CD14-positive monocyte (primary cell): ENCODE measurements at regions not wholly inside any gene's neighbourhood (a gene's known extent, or its start where the extent isn't known, plus 50 kb on each side); places are given as distances from the start of the nearest gene placed in this dataset.

Experiments used
- DNase-seq, 3 donors: peaks; one replicate each; pipeline ENCODE4 v3.0.0-alpha.2; 2011 to 2022
- H2AFZ ChIP-seq: 2 replicates; pipeline ENCODE4 v1.6.0; 2012; ENCODE audit warnings: mild to moderate bottlenecking, low read depth, low read length, inconsistent platforms; ENCODE audit not compliant: insufficient read depth, poor library complexity, severe bottlenecking
- H3K27ac ChIP-seq, 2 donors: 1 replicate in 1 of 2; 2 replicates in 1 of 2; pipeline ENCODE4 v1.5.1; 2012 to 2013; ENCODE audit warnings: low read length in 2 of 2, control low read depth in 1 of 2, inconsistent platforms in 1 of 2, low read depth in 1 of 2, mild to moderate bottlenecking in 1 of 2
- H3K27me3 ChIP-seq, 2 donors: one replicate each; pipeline versions ENCODE4 v1.6.0 to v1.6.1; 2011 to 2013; ENCODE audit warnings: low read length in 2 of 2; ENCODE audit not compliant: control insufficient read depth in 2 of 2, insufficient read depth in 2 of 2
- H3K36me3 ChIP-seq, 2 donors: replicated peaks in 1 of 2; 1 replicate in 1 of 2; 2 replicates in 1 of 2; pipeline versions ENCODE4 v1.5.1 to v1.6.1; 2012 to 2013; ENCODE audit warnings: low read length in 2 of 2, control low read depth in 1 of 2, inconsistent platforms in 1 of 2, mild to moderate bottlenecking in 1 of 2; ENCODE audit not compliant: insufficient read depth in 2 of 2, control insufficient read depth in 1 of 2
- H3K4me1 ChIP-seq, 2 donors: 1 replicate in 1 of 2; 2 replicates in 1 of 2; pipeline versions ENCODE4 v1.5.1 to v1.6.1; 2012 to 2013; ENCODE audit warnings: low read length in 2 of 2, control low read depth in 1 of 2, inconsistent platforms in 1 of 2, mild to moderate bottlenecking in 1 of 2, moderate library complexity in 1 of 2; ENCODE audit not compliant: insufficient read depth in 2 of 2, control insufficient read depth in 1 of 2
- H3K4me2 ChIP-seq: replicated peaks from 2 replicates; pipeline ENCODE3; 2012; ENCODE audit warnings: low read length, moderate library complexity, mild to moderate bottlenecking; ENCODE audit not compliant: poor library complexity, severe bottlenecking; ENCODE audit errors: extremely low read depth
- H3K4me3 ChIP-seq, 3 experiments: fragments of 200-600 bp in 1 of 3; sonication (generic) in 1 of 3; replicated peaks in 1 of 3; 1 replicate in 2 of 3; 2 replicates in 1 of 3; pipeline ENCODE4 v1.5.1; 2011 to 2013; ENCODE audit warnings: low read length in 3 of 3, mild to moderate bottlenecking in 3 of 3, control low read depth in 2 of 3, low read depth in 2 of 3, inconsistent platforms in 1 of 3, moderate library complexity in 1 of 3
- H3K79me2 ChIP-seq: 2 replicates; pipeline ENCODE4 v1.6.0; 2012; ENCODE audit warnings: mild to moderate bottlenecking, control low read depth, inconsistent platforms, low read length, moderate library complexity; ENCODE audit not compliant: insufficient read depth
- H3K9ac ChIP-seq: 2 replicates; pipeline ENCODE4 v1.6.0; 2017; ENCODE audit warnings: low read length, mild to moderate bottlenecking; ENCODE audit not compliant: insufficient read depth, poor library complexity, severe bottlenecking
- H3K9me3 ChIP-seq, 2 donors: replicated peaks in 1 of 2; 1 replicate in 1 of 2; 2 replicates in 1 of 2; pipeline versions ENCODE4 v1.5.1 to v1.6.1; 2012 to 2013; ENCODE audit warnings: low read length in 2 of 2, control low read depth in 1 of 2; ENCODE audit not compliant: control insufficient read depth in 1 of 2, insufficient read depth in 1 of 2
- H4K20me1 ChIP-seq: 2 replicates; pipeline ENCODE4 v1.6.0; 2012; ENCODE audit warnings: mild to moderate bottlenecking, low read length, control low read depth, moderate library complexity; ENCODE audit not compliant: insufficient read depth
- H3K27ac Mint-ChIP-seq, 7 donors: one replicate each; pipeline ENCODE4 v1.8.0; 2020; ENCODE audit warnings: mild to moderate bottlenecking in 7 of 7, mixed read lengths in 7 of 7, moderate library complexity in 6 of 7, inconsistent platforms in 2 of 7
- H3K27me3 Mint-ChIP-seq, 3 donors: one replicate each; pipeline ENCODE4 v1.8.0; 2021 to 2022; ENCODE audit warnings: low read depth in 3 of 3, mild to moderate bottlenecking in 3 of 3, mixed read lengths in 3 of 3, moderate library complexity in 3 of 3, inconsistent platforms in 1 of 3
- H3K36me3 Mint-ChIP-seq, 2 donors: one replicate each; pipeline ENCODE4 v1.8.0; 2020; ENCODE audit warnings: mixed read lengths in 2 of 2, inconsistent platforms in 1 of 2, mild to moderate bottlenecking in 1 of 2
- H3K4me1 Mint-ChIP-seq: one replicate; pipeline ENCODE4 v1.8.0; 2020; ENCODE audit warnings: mild to moderate bottlenecking, mixed read lengths
- H3K4me3 Mint-ChIP-seq, 2 donors: one replicate each; pipeline ENCODE4 v1.8.0; 2020; ENCODE audit warnings: mild to moderate bottlenecking in 2 of 2, mixed read lengths in 2 of 2, moderate library complexity in 1 of 2
- H3K9me3 Mint-ChIP-seq, 7 donors: one replicate each; pipeline ENCODE4 v1.8.0; 2020 to 2022; ENCODE audit warnings: mixed read lengths in 7 of 7, mild to moderate bottlenecking in 6 of 7, moderate library complexity in 6 of 7, inconsistent platforms in 2 of 7
- WGBS: methylation state at CpG from one replicate; pipeline ENCODE4 v1.1.5; 2013; ENCODE audit warnings: missing lambda C conversion rate; ENCODE audit not compliant: insufficient coverage; 5-methylcytosine and 5-hydroxymethylcytosine counted together
- intact Hi-C, 2 donors: fragments of 100-400 bp; cut with micrococcal nuclease; formaldehyde crosslinking; loops; one replicate each; pipeline versions ENCODE4 v1.15.0 to v1.15.1; 2023
- TF ChIP-seq, protein P1 (sequence below): fragments of 200-600 bp; IDR thresholded peaks from one replicate; pipeline ENCODE4 v1.8.0; 2022; ENCODE audit warnings: antibody characterized with exemption, mild to moderate bottlenecking

DNA sequence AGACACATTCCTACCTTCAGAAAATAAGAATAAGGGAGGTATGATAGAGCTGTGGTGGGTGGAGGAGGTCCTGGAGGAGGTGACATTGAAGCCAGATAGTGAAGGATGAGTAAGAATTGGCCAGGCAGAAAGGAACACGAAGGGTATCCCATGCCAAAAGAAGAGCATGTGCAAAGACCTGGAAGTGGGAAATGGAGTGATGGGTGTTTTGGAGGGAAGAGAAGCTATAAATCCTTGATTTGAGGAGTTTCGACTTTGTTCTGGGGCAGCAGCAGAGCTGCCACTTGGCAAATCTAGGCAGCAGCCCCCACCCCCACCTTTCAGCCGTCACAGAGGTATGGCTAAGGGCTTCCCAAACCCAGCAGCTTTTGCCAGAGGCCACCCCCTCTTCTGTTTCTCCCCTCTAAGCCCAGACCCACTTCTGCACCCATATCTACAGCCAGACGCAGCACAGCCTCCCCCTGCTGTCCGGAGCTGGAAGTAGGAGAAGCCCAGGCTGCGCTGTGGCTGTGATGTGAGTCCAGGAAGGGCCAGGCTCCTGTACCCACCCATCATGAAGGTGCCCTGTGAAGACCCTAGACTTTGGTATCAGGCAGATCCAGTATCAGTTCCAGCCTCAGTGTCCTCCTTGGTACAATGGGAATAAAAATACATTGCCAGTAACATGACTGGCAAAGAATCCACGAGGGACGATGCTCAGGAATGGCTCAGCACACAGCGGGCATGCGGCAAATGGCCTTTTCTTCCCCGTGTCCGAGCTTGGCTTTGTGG is 188.7 kb upstream of the LINGO1 start:
- H3K27me3 Mint-ChIP-seq = peaks cover 33 to 62% (median 51%) of the 10 kb centered on the region in 3 donors
- Histone ChIP-seq H3K27ac (no peak overlapping the region), H3K4me1 (no peaks in the 10 kb centered on the region), H3K9me3 (peaks cover 0 to 7% of the 10 kb centered on the region in 2 donors), H3K36me3 (no peaks in the 10 kb centered on the region), H2AFZ (no peak overlapping the region), H3K4me2 (no peak overlapping the region), H3K27me3 (peaks cover 18 to 43% of the 10 kb centered on the region in 2 donors), H3K79me2 (no peaks in the 10 kb centered on the region), H4K20me1 (no peaks in the 10 kb centered on the region), H3K9ac (no peak overlapping the region), H3K4me3 (no peak overlapping the region)
- TF ChIP-seq, protein P1, sequence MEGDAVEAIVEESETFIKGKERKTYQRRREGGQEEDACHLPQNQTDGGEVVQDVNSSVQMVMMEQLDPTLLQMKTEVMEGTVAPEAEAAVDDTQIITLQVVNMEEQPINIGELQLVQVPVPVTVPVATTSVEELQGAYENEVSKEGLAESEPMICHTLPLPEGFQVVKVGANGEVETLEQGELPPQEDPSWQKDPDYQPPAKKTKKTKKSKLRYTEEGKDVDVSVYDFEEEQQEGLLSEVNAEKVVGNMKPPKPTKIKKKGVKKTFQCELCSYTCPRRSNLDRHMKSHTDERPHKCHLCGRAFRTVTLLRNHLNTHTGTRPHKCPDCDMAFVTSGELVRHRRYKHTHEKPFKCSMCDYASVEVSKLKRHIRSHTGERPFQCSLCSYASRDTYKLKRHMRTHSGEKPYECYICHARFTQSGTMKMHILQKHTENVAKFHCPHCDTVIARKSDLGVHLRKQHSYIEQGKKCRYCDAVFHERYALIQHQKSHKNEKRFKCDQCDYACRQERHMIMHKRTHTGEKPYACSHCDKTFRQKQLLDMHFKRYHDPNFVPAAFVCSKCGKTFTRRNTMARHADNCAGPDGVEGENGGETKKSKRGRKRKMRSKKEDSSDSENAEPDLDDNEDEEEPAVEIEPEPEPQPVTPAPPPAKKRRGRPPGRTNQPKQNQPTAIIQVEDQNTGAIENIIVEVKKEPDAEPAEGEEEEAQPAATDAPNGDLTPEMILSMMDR = no peak
- no peaks in the 10 kb centered on the region for H3K36me3 Mint-ChIP-seq
- no peak overlapping the region for H3K27ac Mint-ChIP-seq
- intact Hi-C loops = no loop called here
- H3K4me1 Mint-ChIP-seq = no peaks in the 10 kb centered on the region
- H3K9me3 Mint-ChIP-seq = peaks cover 0 to 6% (median 0%) of the 10 kb centered on the region in 7 donors
- WGBS = 66% methylated on average over 8 of the region's 12 CpGs
- H3K4me3 Mint-ChIP-seq = peak overlapping the region in 1 of 2 donors; percentile 77
- no peak for DNase-seq

DNA sequence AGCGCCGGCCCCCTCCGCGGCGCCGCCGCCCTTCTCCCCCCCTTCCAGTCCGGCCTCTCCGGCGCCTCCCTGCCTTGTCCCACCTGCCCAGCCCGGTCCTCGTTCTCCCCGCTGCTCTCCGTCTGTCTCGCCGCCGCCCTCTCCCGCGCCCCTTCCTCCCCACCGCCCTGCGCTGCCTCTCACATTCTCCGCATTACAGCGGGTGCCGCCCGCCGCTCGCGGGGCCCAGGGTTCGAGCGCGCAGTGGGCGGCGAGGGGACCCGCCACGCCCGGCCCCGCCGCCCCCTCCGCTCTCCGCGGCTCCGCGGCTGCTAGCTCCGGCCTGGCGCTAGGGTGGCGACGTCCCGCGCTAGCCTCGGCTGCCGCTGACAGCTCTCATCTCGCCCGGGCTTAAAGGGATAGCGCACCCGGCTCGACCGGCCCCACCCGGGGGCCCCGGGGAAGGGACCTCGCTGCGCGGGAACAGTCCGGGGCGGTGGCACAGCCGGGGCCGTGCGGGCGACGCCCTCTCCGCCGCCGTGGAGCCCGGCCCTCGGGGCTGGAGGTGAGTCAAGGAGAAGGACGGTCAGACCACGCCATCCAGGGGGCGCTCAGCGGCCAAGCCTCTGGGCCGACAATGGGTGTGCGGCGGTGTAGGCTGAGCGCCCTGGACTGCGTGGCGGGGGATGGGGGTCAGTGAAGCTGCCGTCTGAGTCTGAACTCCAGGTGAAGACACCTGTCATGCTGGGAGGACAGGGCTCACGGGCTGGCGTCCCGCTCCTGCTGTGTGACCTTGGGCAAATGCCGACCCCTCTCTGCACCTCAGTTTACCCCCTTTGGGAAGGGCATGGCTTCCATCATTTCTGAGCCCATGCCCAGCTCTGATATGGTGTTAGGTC is 187.4 kb upstream of the LINGO1 start:
- Histone ChIP-seq H3K36me3 (no peaks in the 10 kb centered on the region), H3K4me2 (peak overlapping the region; percentile 13), H3K79me2 (no peaks in the 10 kb centered on the region), H3K9me3 (peaks cover 0 to 7% of the 10 kb centered on the region in 2 donors), H3K4me1 (no peaks in the 10 kb centered on the region), H3K27ac (no peak overlapping the region), H3K9ac (no peak overlapping the region), H4K20me1 (no peaks in the 10 kb centered on the region), H3K4me3 (no peak overlapping the region), H3K27me3 (peaks cover 18 to 46% of the 10 kb centered on the region in 2 donors), H2AFZ (no peak overlapping the region)
- intact Hi-C loops = no loop called here
- WGBS = 1% methylated on average over 88 of the region's 89 CpGs
- no peaks in the 10 kb centered on the region for H3K36me3 Mint-ChIP-seq
- H3K27me3 Mint-ChIP-seq = peaks cover 35 to 68% (median 56%) of the 10 kb centered on the region in 3 donors
- no peak overlapping the region for H3K27ac Mint-ChIP-seq
- TF ChIP-seq, protein P1 = no peak
- DNase-seq = no peak
- no peaks in the 10 kb centered on the region for H3K4me1 Mint-ChIP-seq
- peak overlapping the region in 1 of 2 donors; percentile 77 for H3K4me3 Mint-ChIP-seq
- peaks cover 0 to 6% (median 0%) of the 10 kb centered on the region in 7 donors for H3K9me3 Mint-ChIP-seq
